Sigmoid colon (tissue), 4 donors: ENCODE measurements at regions not wholly inside any gene's neighbourhood (a gene's known extent, or its start where the extent isn't known, plus 50 kb on each side); places are given as distances from the start of the nearest gene placed in this dataset.

Experiments
- CTCF ChIP-seq, 4 experiments: fragments of 450-650 bp in 3 of 4; fragments of 200-600 bp in 1 of 4; IDR thresholded peaks; one replicate each; pipeline ENCODE4 v1.5.1; 2016 to 2019; ENCODE audit warnings: antibody characterized with exemption in 4 of 4, mild to moderate bottlenecking in 3 of 4, moderate library complexity in 2 of 4
- EP300 ChIP-seq, 4 donors: sonication (generic); formaldehyde crosslinking; IDR thresholded peaks; one replicate each; pipeline ENCODE4 v1.6.1; 2017; ENCODE audit warnings: antibody characterized with exemption in 4 of 4
- POLR2AphosphoS5 ChIP-seq, 4 donors: sonication (generic); formaldehyde crosslinking; IDR thresholded peaks; one replicate each; pipeline ENCODE4 v1.6.1; 2017; ENCODE audit warnings: antibody characterized with exemption in 4 of 4

GRCh38 chr3:11915621-11916424, 69.1 kb upstream of the TAMM41 start:
- no peak for TF ChIP-seq EP300 (IDR thresholded peaks at IDR 0.05)
- TF ChIP-seq CTCF (IDR thresholded peaks at IDR 0.05): no peak
- TF ChIP-seq POLR2AphosphoS5 (IDR thresholded peaks at IDR 0.05): no peak
